Gastrocnemius medialis (tissue), 4 donors: ENCODE measurements at regions not wholly inside any gene's neighbourhood (a gene's known extent, or its start where the extent isn't known, plus 50 kb on each side); places are given as distances from the start of the nearest gene placed in this dataset.

Experiments used
- ATAC-seq, 2 donors: fragments of 150-250 bp; one replicate each; pipeline ENCODE4 v1.9.1; 2016
- DNase-seq, 2 donors: peaks; one replicate each; pipeline ENCODE4 v3.0.0-alpha.2; 2019
- H3K27ac ChIP-seq, 4 donors: fragments of 200-600 bp; sonication (generic); 1 replicate in 1 of 4; 2 replicates in 3 of 4; pipeline ENCODE4 v1.5.1; 2016 to 2018; ENCODE audit warnings: mild to moderate bottlenecking in 2 of 4, moderate library complexity in 1 of 4
- H3K27me3 ChIP-seq, 3 donors: fragments of 200-600 bp; sonication (generic) in 2 of 3; 1 replicate in 1 of 3; 2 replicates in 2 of 3; pipeline versions ENCODE4 v1.5.1 to v1.6.0; 2016 to 2019; ENCODE audit warnings: mild to moderate bottlenecking in 1 of 3, moderate library complexity in 1 of 3
- H3K36me3 ChIP-seq, 2 donors: fragments of 200-600 bp; sonication (generic) in 1 of 2; one replicate each; pipeline ENCODE4 v1.5.1; 2017 to 2018
- H3K4me1 ChIP-seq, 2 donors: fragments of 200-600 bp; sonication (generic) in 1 of 2; one replicate each; pipeline ENCODE4 v1.5.1; 2016 to 2017; ENCODE audit warnings: mild to moderate bottlenecking in 2 of 2
- H3K4me3 ChIP-seq, 4 donors: fragments of 200-600 bp; sonication (generic) in 3 of 4; 1 replicate in 1 of 4; 2 replicates in 3 of 4; pipeline ENCODE4 v1.5.1; 2016 to 2019; ENCODE audit warnings: mild to moderate bottlenecking in 2 of 4
- H3K9me3 ChIP-seq, 3 donors: fragments of 200-600 bp; sonication (generic) in 2 of 3; 1 replicate in 1 of 3; 2 replicates in 2 of 3; pipeline ENCODE4 v1.5.1; 2016 to 2019
- CTCF ChIP-seq, 5 experiments: fragments of 450-650 bp in 3 of 5; fragments of 200-600 bp in 2 of 5; sonication (generic) in 2 of 5; IDR thresholded peaks in 4 of 5; conservative IDR thresholded peaks in 1 of 5; 1 replicate in 4 of 5; 2 replicates in 1 of 5; pipeline ENCODE4 v1.5.1; 2016 to 2019; ENCODE audit warnings: antibody characterized with exemption in 5 of 5, mild to moderate bottlenecking in 3 of 5, moderate library complexity in 3 of 5
- POLR2A ChIP-seq, 2 donors: fragments of 450-650 bp; IDR thresholded peaks; one replicate each; pipeline ENCODE4 v1.6.1; 2017; ENCODE audit warnings: antibody characterized with exemption in 2 of 2, mild to moderate bottlenecking in 2 of 2, moderate library complexity in 2 of 2
- in situ Hi-C, 4 donors: fragments of 200-750 bp; cut with MboI; loops; one replicate each; pipeline versions ENCODE4 v1.15.0 to v1.8.0; 2017; ENCODE audit warnings: low sequenced_read_pairs in 4 of 4
- intact Hi-C: fragments of 100-400 bp; cut with DNase I; formaldehyde crosslinking; loops from one replicate; pipeline ENCODE4 v1.15.1; 2023; ENCODE audit warnings: low total_unique reads

- H3K27me3 ChIP-seq = no peaks in the 10 kb centered on the region
- in situ Hi-C loops = no loop called here
- no peak for DNase-seq
- intact Hi-C loops = no loop called here
- no peak for TF ChIP-seq POLR2A (IDR thresholded peaks at IDR 0.05)
- TF ChIP-seq CTCF (IDR thresholded peaks at IDR 0.05 in 4 of 5, conservative IDR thresholded peaks at IDR 0.05 in 1 of 5) = no peak
- no peaks in the 10 kb centered on the region for H3K36me3 ChIP-seq
- no peak overlapping the region for H3K4me3 ChIP-seq
- no peaks in the 10 kb centered on the region for H3K9me3 ChIP-seq
- no peak overlapping the region for H3K27ac ChIP-seq
- ATAC-seq = no peak
- no peaks in the 10 kb centered on the region for H3K4me1 ChIP-seq
These were observed 64.8 kb upstream of the SGO1 start for GRCh38 chr3:20250786-20251185.

- H3K9me3 ChIP-seq = no peaks in the 10 kb centered on the region
- intact Hi-C loops = no loop called here
- TF ChIP-seq CTCF (IDR thresholded peaks at IDR 0.05 in 4 of 5, conservative IDR thresholded peaks at IDR 0.05 in 1 of 5) = no peak
- no peak for TF ChIP-seq POLR2A (IDR thresholded peaks at IDR 0.05)
- DNase-seq = no peak
- no peaks in the 10 kb centered on the region for H3K36me3 ChIP-seq
- no peaks in the 10 kb centered on the region for H3K27me3 ChIP-seq
- no peak overlapping the region for H3K27ac ChIP-seq
- ATAC-seq = no peak
- no peak overlapping the region for H3K4me3 ChIP-seq
- in situ Hi-C loops = no loop called here
- no peaks in the 10 kb centered on the region for H3K4me1 ChIP-seq
These were observed 64.3 kb upstream of the SGO1 start for GRCh38 chr3:20250314-20250713.

- Histone ChIP-seq H3K27ac (no peak overlapping the region), H3K4me3 (no peak overlapping the region), H3K27me3 (no peaks in the 10 kb centered on the region), H3K4me1 (no peaks in the 10 kb centered on the region), H3K36me3 (no peaks in the 10 kb centered on the region), H3K9me3 (no peaks in the 10 kb centered on the region)
- ATAC-seq (no peak), DNase-seq (no peak)
- intact Hi-C loops (no loop called here), in situ Hi-C loops (no loop called here)
- TF ChIP-seq CTCF (IDR thresholded peaks at IDR 0.05 in 4 of 5, conservative IDR thresholded peaks at IDR 0.05 in 1 of 5) (no peak), POLR2A (IDR thresholded peaks at IDR 0.05) (no peak)
These were observed 60.7 kb upstream of the SGO1 start for GRCh38 chr3:20246662-20247061.

GRCh38 chr3:20245781-20246180, 59.8 kb upstream of the SGO1 start:
- intact Hi-C loops = no loop called here
- ATAC-seq (no peak), DNase-seq (no peak)

More at GRCh38 chr3:20245781-20246180, 59.8 kb upstream of the SGO1 start:
- no peak overlapping the region for H3K4me3 ChIP-seq
- no peaks in the 10 kb centered on the region for H3K4me1 ChIP-seq
- H3K36me3 ChIP-seq = no peaks in the 10 kb centered on the region
- no peak overlapping the region for H3K27ac ChIP-seq
- no peaks in the 10 kb centered on the region for H3K27me3 ChIP-seq
- no peaks in the 10 kb centered on the region for H3K9me3 ChIP-seq
- TF ChIP-seq CTCF (IDR thresholded peaks at IDR 0.05 in 4 of 5, conservative IDR thresholded peaks at IDR 0.05 in 1 of 5) (no peak), POLR2A (IDR thresholded peaks at IDR 0.05) (no peak)
- in situ Hi-C loops = no loop called here
